MM.1S (cell line): ENCODE measurements at regions not wholly inside any gene's neighbourhood (a gene's known extent, or its start where the extent isn't known, plus 50 kb on each side); places are given as distances from the start of the nearest gene placed in this dataset.

Experiments used
- DNase-seq: peaks from one replicate; pipeline ENCODE4 v3.0.0-alpha.2; 2015
- H2AFZ ChIP-seq: fragments of 300-600 bp; sonication (generic); 2 replicates; pipeline ENCODE4 v1.6.0; 2016; ENCODE audit warnings: antibody characterized with exemption, low read length
- H3F3A ChIP-seq: fragments of 300-600 bp; sonication (generic); 2 replicates; pipeline ENCODE4 v1.6.1; 2016; ENCODE audit warnings: mild to moderate bottlenecking, antibody characterized with exemption, low read length, moderate library complexity, mixed read lengths; ENCODE audit not compliant: insufficient read depth
- H3K27ac ChIP-seq: fragments of 300-600 bp; sonication (generic); 2 replicates; pipeline ENCODE4 v1.5.1; 2016; ENCODE audit warnings: mild to moderate bottlenecking, low read length
- H3K27me3 ChIP-seq: fragments of 300-600 bp; sonication (generic); replicated peaks from 2 replicates; pipeline ENCODE4 v1.6.0; 2016; ENCODE audit warnings: low read length; ENCODE audit not compliant: insufficient read depth
- H3K36me3 ChIP-seq: fragments of 300-600 bp; sonication (generic); replicated peaks from 2 replicates; pipeline ENCODE4 v1.6.1; 2016; ENCODE audit warnings: mild to moderate bottlenecking, low read length, mixed read lengths; ENCODE audit not compliant: insufficient read depth
- H3K4me1 ChIP-seq: fragments of 300-600 bp; sonication (generic); 2 replicates; pipeline ENCODE4 v1.6.1; 2016; ENCODE audit warnings: low read length, mixed read lengths
- H3K4me2 ChIP-seq: fragments of 300-600 bp; sonication (generic); 2 replicates; pipeline ENCODE4 v1.6.0; 2016; ENCODE audit warnings: low read depth, low read length
- H3K4me3 ChIP-seq: fragments of 300-600 bp; sonication (generic); 2 replicates; pipeline ENCODE4 v1.5.1; 2016; ENCODE audit warnings: low read length, mixed read lengths
- H3K79me2 ChIP-seq: fragments of 300-600 bp; sonication (generic); 2 replicates; pipeline ENCODE4 v1.6.1; 2016; ENCODE audit warnings: mixed run types, low read length, mixed read lengths
- H3K9ac ChIP-seq: fragments of 300-600 bp; sonication (generic); 2 replicates; pipeline ENCODE4 v1.6.1; 2016; ENCODE audit warnings: low read length, mixed read lengths
- H3K9me2 ChIP-seq: fragments of 300-600 bp; sonication (generic); replicated peaks from 2 replicates; pipeline ENCODE4 v1.6.1; 2016; ENCODE audit warnings: mild to moderate bottlenecking, low read length, mixed read lengths; ENCODE audit not compliant: insufficient read depth
- H3K9me3 ChIP-seq: fragments of 300-600 bp; sonication (generic); replicated peaks from 2 replicates; pipeline ENCODE4 v1.6.1; 2016; ENCODE audit warnings: mild to moderate bottlenecking, low read length, mixed read lengths; ENCODE audit not compliant: insufficient read depth
- H4K20me1 ChIP-seq: fragments of 300-600 bp; sonication (generic); 2 replicates; pipeline ENCODE4 v1.6.1; 2016; ENCODE audit warnings: mild to moderate bottlenecking, low read length, moderate library complexity, mixed read lengths; ENCODE audit not compliant: insufficient read depth
- CTCF ChIP-seq: fragments of 300-600 bp; sonication (generic); IDR thresholded peaks from 2 replicates; pipeline ENCODE4 v1.5.1; 2016; ENCODE audit warnings: antibody characterized with exemption, low read length, mixed read lengths
- EZH2 ChIP-seq: fragments of 300-600 bp; sonication (generic); optimal IDR thresholded peaks from 2 replicates; pipeline ENCODE3; 2017; ENCODE audit warnings: low read depth, mild to moderate bottlenecking, antibody characterized with exemption, low read length, mixed read lengths
- EZH2phosphoT487 ChIP-seq: fragments of 300-600 bp; sonication (generic); IDR thresholded peaks from 2 replicates; pipeline ENCODE4 v1.6.1; 2018; ENCODE audit warnings: antibody characterized with exemption, low read length

GRCh38 chr10:3395458-3395861, 222.9 kb upstream of the PITRM1 start:
- H4K20me1 ChIP-seq = no peaks in the 10 kb centered on the region
- no peaks in the 10 kb centered on the region for H3K79me2 ChIP-seq
- no peaks in the 10 kb centered on the region for H3K27me3 ChIP-seq
- H3K9me2 ChIP-seq = no peaks in the 10 kb centered on the region
- no peak overlapping the region for H2AFZ ChIP-seq
- no peak overlapping the region for H3K4me3 ChIP-seq
- DNase-seq = no peak
- no peak overlapping the region for H3K27ac ChIP-seq
- H3K9ac ChIP-seq = no peak overlapping the region
- H3K4me1 ChIP-seq = no peaks in the 10 kb centered on the region
- no peaks in the 10 kb centered on the region for H3K36me3 ChIP-seq
- H3F3A ChIP-seq = no peaks in the 10 kb centered on the region
- TF ChIP-seq EZH2 (no peak), EZH2phosphoT487 (no peak), CTCF (no peak)
- no peak overlapping the region for H3K4me2 ChIP-seq
- H3K9me3 ChIP-seq = no peaks in the 10 kb centered on the region

DNA sequence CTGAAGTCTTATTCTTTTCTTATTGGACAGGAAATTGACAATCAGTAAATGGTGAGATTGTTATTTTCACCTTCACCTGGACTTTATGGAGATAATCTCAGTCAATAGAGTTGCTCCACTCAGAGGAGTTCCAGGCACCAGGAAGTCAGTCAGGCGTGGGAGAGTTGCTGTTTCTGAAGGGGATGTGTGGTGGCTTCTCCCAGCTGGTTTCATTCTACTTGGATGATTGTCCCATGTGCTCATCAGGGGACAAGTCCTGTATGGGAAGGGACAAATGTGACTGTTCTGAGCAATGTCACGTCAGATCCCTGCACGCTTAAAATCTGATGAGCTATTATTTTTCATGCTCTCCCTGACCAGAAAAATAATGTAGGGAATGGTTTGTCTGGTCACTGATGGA, 222.5 kb upstream of the PITRM1 start:
- TF ChIP-seq EZH2 = no peak
- no peak for TF ChIP-seq EZH2phosphoT487
- TF ChIP-seq CTCF = no peak
- no peak overlapping the region for H2AFZ ChIP-seq
- H3K79me2 ChIP-seq = no peaks in the 10 kb centered on the region
- no peaks in the 10 kb centered on the region for H3K9me2 ChIP-seq
- H3K9me3 ChIP-seq = no peaks in the 10 kb centered on the region
- H3K27me3 ChIP-seq = no peaks in the 10 kb centered on the region
- H3K36me3 ChIP-seq = no peaks in the 10 kb centered on the region
- no peak overlapping the region for H3K4me3 ChIP-seq
- no peak overlapping the region for H3K4me2 ChIP-seq
- no peaks in the 10 kb centered on the region for H4K20me1 ChIP-seq
- no peak overlapping the region for H3K27ac ChIP-seq
- no peaks in the 10 kb centered on the region for H3F3A ChIP-seq
- no peak overlapping the region for H3K9ac ChIP-seq
- no peaks in the 10 kb centered on the region for H3K4me1 ChIP-seq
- DNase-seq = no peak

GRCh38 chr10:3393958-3394357, 221.4 kb upstream of the PITRM1 start:
- H3F3A ChIP-seq = no peaks in the 10 kb centered on the region
- DNase-seq = no peak
- H4K20me1 ChIP-seq = no peaks in the 10 kb centered on the region
- no peaks in the 10 kb centered on the region for H3K27me3 ChIP-seq
- H3K4me2 ChIP-seq = no peak overlapping the region
- no peak overlapping the region for H3K27ac ChIP-seq
- H2AFZ ChIP-seq = no peak overlapping the region
- no peaks in the 10 kb centered on the region for H3K9me2 ChIP-seq
- H3K79me2 ChIP-seq = no peaks in the 10 kb centered on the region
- H3K4me3 ChIP-seq = no peak overlapping the region
- no peaks in the 10 kb centered on the region for H3K4me1 ChIP-seq
- no peak for TF ChIP-seq CTCF
- TF ChIP-seq EZH2 = no peak
- TF ChIP-seq EZH2phosphoT487 = no peak
- H3K9me3 ChIP-seq = no peaks in the 10 kb centered on the region
- H3K9ac ChIP-seq = no peak overlapping the region
- no peaks in the 10 kb centered on the region for H3K36me3 ChIP-seq

DNA sequence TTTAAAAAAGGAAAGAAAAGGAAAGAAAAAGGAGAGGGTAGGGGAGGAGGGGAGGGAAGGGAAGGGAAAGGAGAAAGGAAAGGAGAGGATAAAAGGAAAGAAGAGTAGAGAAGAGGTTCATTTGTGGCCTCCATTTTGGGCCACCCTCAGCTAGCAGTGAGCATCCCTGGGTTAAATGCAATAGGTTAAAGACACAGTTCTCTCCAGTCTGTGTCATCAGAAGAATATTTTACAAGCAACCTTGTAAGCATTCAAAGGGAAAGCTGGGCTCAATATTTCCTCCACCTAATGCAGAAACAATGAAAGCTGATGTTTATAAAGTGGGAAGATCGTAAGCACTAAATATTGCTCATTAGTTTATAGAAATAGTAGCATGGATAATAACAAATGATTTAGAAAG, 219.1 kb upstream of the PITRM1 start:
- Histone ChIP-seq H3K9me3 (no peaks in the 10 kb centered on the region), H3K4me1 (no peaks in the 10 kb centered on the region), H3K27ac (no peak overlapping the region), H2AFZ (no peak overlapping the region), H3K9me2 (no peaks in the 10 kb centered on the region), H3K79me2 (no peaks in the 10 kb centered on the region), H3F3A (no peaks in the 10 kb centered on the region), H3K4me2 (no peak overlapping the region), H3K27me3 (no peaks in the 10 kb centered on the region), H3K9ac (no peak overlapping the region), H3K4me3 (no peak overlapping the region), H3K36me3 (no peaks in the 10 kb centered on the region), H4K20me1 (no peaks in the 10 kb centered on the region)
- TF ChIP-seq CTCF (no peak), EZH2phosphoT487 (no peak), EZH2 (no peak)
- no peak for DNase-seq
